SK-N-SH (cell line): ENCODE measurements at regions not wholly inside any gene's neighbourhood (a gene's known extent, or its start where the extent isn't known, plus 50 kb on each side); places are given as distances from the start of the nearest gene placed in this dataset.

Experiments
- CTCF ChIA-PET: fragments of 300-600, 350-600 bp; formaldehyde crosslinking; extraction: SDS; loops from one replicate; lab custom pipeline; 2021; lab: Yijun Ruan, JAX
- POLR2A ChIA-PET: fragments of 350-600 bp; sonication (Branson Sonifier 250); formaldehyde crosslinking; extraction: SDS; loops from one replicate; lab custom pipeline; 2020; ENCODE audit warnings: antibody characterized with exemption, inconsistent platforms; lab: Yijun Ruan, JAX
- DNase-seq: peaks from one replicate; pipeline ENCODE4 v3.0.0; 2012
- H2AFZ ChIP-seq: fragments of 200-600 bp; sonication (generic); 2 replicates; pipeline ENCODE4 v1.8.1; 2016; ENCODE audit warnings: antibody characterized with exemption, mild to moderate bottlenecking, low read depth
- H3F3A ChIP-seq: fragments of 200-600 bp; sonication (generic); replicated peaks from 2 replicates; pipeline ENCODE3; 2016; ENCODE audit warnings: antibody characterized with exemption, mild to moderate bottlenecking; ENCODE audit not compliant: insufficient read depth
- H3K27ac ChIP-seq, 2 experiments: fragments of 200-500 bp in 1 of 2; fragments of 200-600 bp in 1 of 2; sonication (Bioruptor generic) in 1 of 2; sonication (generic), shearing (Covaris generic) in 1 of 2; 2 replicates each; pipeline versions ENCODE4 v1.5.1 to v1.6.1; 2014 to 2016; ENCODE audit warnings: low read depth in 2 of 2, inconsistent platforms in 1 of 2, low read length in 1 of 2, mild to moderate bottlenecking in 1 of 2, mixed read lengths in 1 of 2
- H3K27me3 ChIP-seq: fragments of 200-600 bp; sonication (generic), shearing (Covaris generic); 2 replicates; pipeline ENCODE4 v1.6.1; 2016; ENCODE audit warnings: mixed run types; ENCODE audit not compliant: insufficient read depth
- H3K36me3 ChIP-seq, 2 experiments: fragments of 200-500 bp in 1 of 2; fragments of 200-600 bp in 1 of 2; sonication (Bioruptor generic) in 1 of 2; sonication (generic) in 1 of 2; replicated peaks in 1 of 2; 2 replicates each; pipeline versions ENCODE3 to v1.5.1; 2014 to 2016; ENCODE audit warnings: low read length in 1 of 2, mild to moderate bottlenecking in 1 of 2; ENCODE audit not compliant: insufficient read depth in 2 of 2, control insufficient read depth in 1 of 2
- H3K4me1 ChIP-seq, 2 experiments: fragments of 200-500 bp in 1 of 2; fragments of 200-600 bp in 1 of 2; sonication (Bioruptor generic) in 1 of 2; sonication (generic), shearing (Covaris generic) in 1 of 2; 2 replicates each; pipeline versions ENCODE4 v1.5.1 to v1.6.1; 2014 to 2016; ENCODE audit warnings: low read depth in 1 of 2, low read length in 1 of 2, mixed run types in 1 of 2; ENCODE audit not compliant: insufficient read depth in 2 of 2, control insufficient read depth in 1 of 2
- H3K4me2 ChIP-seq: fragments of 200-600 bp; sonication (generic), shearing (Covaris generic); 2 replicates; pipeline ENCODE4 v1.6.1; 2017; ENCODE audit warnings: mixed run types
- H3K4me3 ChIP-seq, 2 experiments: fragments of 200-500 bp in 1 of 2; fragments of 200-600 bp in 1 of 2; sonication (Bioruptor generic) in 1 of 2; sonication (generic), shearing (Covaris generic) in 1 of 2; 2 replicates each; pipeline versions ENCODE4 v1.5.1 to v1.8.1; 2014 to 2016; ENCODE audit warnings: low read depth in 2 of 2, inconsistent platforms in 1 of 2, low read length in 1 of 2, mild to moderate bottlenecking in 1 of 2, mixed read lengths in 1 of 2, moderate library complexity in 1 of 2
- H3K79me2 ChIP-seq: fragments of 200-600 bp; sonication (generic); 2 replicates; pipeline ENCODE4 v1.8.1; 2017; ENCODE audit warnings: mild to moderate bottlenecking; ENCODE audit not compliant: insufficient read depth
- H3K9ac ChIP-seq: fragments of 200-600 bp; sonication (generic); 2 replicates; pipeline ENCODE4 v1.6.1; 2017; ENCODE audit warnings: mixed run types
- H3K9me2 ChIP-seq: fragments of 200-600 bp; sonication (generic); 2 replicates; pipeline ENCODE4 v1.6.1; 2017; ENCODE audit warnings: mixed run types
- H3K9me3 ChIP-seq: fragments of 200-600 bp; sonication (generic); 2 replicates; pipeline ENCODE4 v1.6.1; 2017; ENCODE audit warnings: mixed run types, mild to moderate bottlenecking, moderate library complexity
- H4K20me1 ChIP-seq: fragments of 200-600 bp; sonication (generic); 2 replicates; pipeline ENCODE4 v1.6.1; 2017; ENCODE audit warnings: mild to moderate bottlenecking, mixed run types; ENCODE audit not compliant: insufficient read depth
- CHD2 ChIP-seq: fragments of 150-350 bp; IDR thresholded peaks from 2 replicates; pipeline ENCODE4 v1.6.1; 2018; ENCODE audit warnings: low read length; ENCODE audit not compliant: partially characterized antibody
- FOSL2 ChIP-seq: IDR thresholded peaks from 2 replicates; pipeline ENCODE4 v1.4.0; 2012; ENCODE audit warnings: low read depth, mild to moderate bottlenecking, moderate library complexity, borderline replicate concordance
- FOXJ3 ChIP-seq: sonication (generic); formaldehyde crosslinking; IDR thresholded peaks from 2 replicates; pipeline ENCODE4 v1.5.1; 2020; ENCODE audit warnings: mild to moderate bottlenecking, missing genetic modification reagents
- FOXM1 ChIP-seq: IDR thresholded peaks from 2 replicates; pipeline ENCODE4 v1.4.0; 2012; ENCODE audit warnings: low read depth, mild to moderate bottlenecking
- GABPA ChIP-seq: IDR thresholded peaks from 2 replicates; pipeline ENCODE4 v1.4.0; 2012; ENCODE audit warnings: low read depth, mild to moderate bottlenecking
- GATA2 ChIP-seq: sonication (generic); formaldehyde crosslinking; IDR thresholded peaks from 2 replicates; pipeline ENCODE4 v1.5.0; 2020; ENCODE audit warnings: mild to moderate bottlenecking, missing genetic modification reagents
- MXI1 ChIP-seq: IDR thresholded peaks from 2 replicates; pipeline ENCODE4 v1.6.1; 2012; ENCODE audit warnings: mild to moderate bottlenecking, low read depth, low read length, improper control_type of control experiment
- RCOR1 ChIP-seq: fragments of 150-350 bp; IDR thresholded peaks from 2 replicates; pipeline ENCODE4 v1.6.1; 2017; ENCODE audit warnings: antibody characterized with exemption, low read length
- YY1 ChIP-seq: IDR thresholded peaks from 2 replicates; pipeline ENCODE4 v1.4.0; 2012; ENCODE audit warnings: low read depth, mild to moderate bottlenecking
- WGBS: methylation state at CpG from one replicate; pipeline ENCODE4 v1.1.6; 2017; ENCODE audit warnings: low lambda C conversion rate; 5-methylcytosine and 5-hydroxymethylcytosine counted together
- TF ChIP-seq, protein P1 (sequence below): IDR thresholded peaks from 2 replicates; pipeline ENCODE4 v1.4.0; 2012; ENCODE audit warnings: low read depth
- TF ChIP-seq, protein P2 (sequence below): IDR thresholded peaks from 2 replicates; pipeline ENCODE4 v1.4.0; 2012; ENCODE audit warnings: low read depth, borderline replicate concordance
- TF ChIP-seq, protein P3 (sequence below): fragments of 150-350 bp; IDR thresholded peaks from 2 replicates; pipeline ENCODE4 v1.6.1; 2017; ENCODE audit warnings: antibody characterized with exemption, low read length, low read depth, borderline replicate concordance
- TF ChIP-seq, protein P4 (sequence below): IDR thresholded peaks from 2 replicates; pipeline ENCODE4 v1.6.1; 2012; ENCODE audit warnings: mild to moderate bottlenecking, low read depth, low read length, moderate library complexity

DNA sequence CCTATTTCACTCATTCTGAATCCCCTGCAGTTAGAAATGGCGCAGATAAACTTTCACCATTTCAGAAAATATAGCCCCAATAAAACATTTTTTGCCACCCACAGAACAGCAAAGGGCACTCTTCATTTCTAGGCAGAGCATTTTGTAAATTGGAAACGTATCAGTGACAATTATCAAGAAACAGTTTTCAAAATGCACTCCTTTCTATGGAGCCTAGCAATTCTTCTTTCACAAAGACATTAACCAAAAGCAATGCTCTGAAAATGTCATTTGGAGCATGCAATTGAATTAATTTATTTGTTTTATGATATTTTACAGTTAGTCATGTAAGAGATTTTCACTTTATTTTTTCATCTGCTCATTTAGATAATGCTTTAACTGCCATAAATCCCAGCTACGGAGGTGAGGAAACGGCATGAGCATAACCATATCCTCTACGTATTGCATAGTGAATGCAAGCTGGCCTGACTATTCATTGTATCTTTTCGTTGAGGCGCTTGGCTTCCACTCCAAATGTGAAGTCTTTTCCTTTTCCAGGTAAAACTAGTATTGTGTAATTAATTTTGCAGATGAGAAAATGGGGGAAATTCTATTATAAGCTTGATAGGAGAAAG is 813.4 kb downstream of the C6orf118 start:
- H3K9ac ChIP-seq = no peak overlapping the region
- ChIA-PET POLR2A (no interaction called here), CTCF (no interaction called here)
- peaks cover 8% of the 10 kb centered on the region; the same call in 1 of the 2 replicates for H3K9me3 ChIP-seq
- no peak overlapping the region for H3K4me3 ChIP-seq
- H4K20me1 ChIP-seq = no peaks in the 10 kb centered on the region
- 42% methylated on average over 7 of the region's 7 CpGs for WGBS
- H3K27ac ChIP-seq = no peak overlapping the region
- H3F3A ChIP-seq = no peaks in the 10 kb centered on the region
- no peaks in the 10 kb centered on the region for H3K4me1 ChIP-seq
- no peak for TF ChIP-seq YY1
- 0 out of 2 replicates have a peak, but pooled peaks cover 5% of the 10 kb centered on the region for H3K9me2 ChIP-seq
- H3K79me2 ChIP-seq = no peaks in the 10 kb centered on the region
- DNase-seq = no peak
- no peak overlapping the region for H2AFZ ChIP-seq
- no peak overlapping the region for H3K4me2 ChIP-seq
- H3K27me3 ChIP-seq = no peaks in the 10 kb centered on the region
- H3K36me3 ChIP-seq = no peaks in the 10 kb centered on the region

DNA sequence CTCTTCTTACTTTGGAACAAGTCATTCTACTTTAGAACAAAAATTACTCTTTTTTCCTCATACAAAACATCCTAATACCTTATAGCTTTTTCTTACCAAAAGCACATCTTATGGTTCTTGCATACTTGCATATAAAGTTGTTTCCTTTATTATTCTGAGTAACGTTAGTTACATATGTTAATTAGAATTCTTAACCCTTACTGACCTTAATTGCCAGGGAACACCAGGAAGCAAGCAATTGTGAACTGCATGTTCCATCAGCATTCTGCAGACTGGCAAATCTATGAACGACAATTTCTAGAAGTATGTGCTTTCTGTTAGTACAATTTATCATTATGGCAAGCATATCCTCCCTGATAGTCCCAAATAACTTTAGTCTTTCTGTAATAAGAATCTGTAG is 831.0 kb downstream of the C6orf118 start:
- Histone ChIP-seq H2AFZ (no peak overlapping the region), H3K4me2 (no peak overlapping the region)
- CTCF ChIA-PET = interaction anchor here (1.2 kb wide), 1 partner anchor 26 kb away, joined by 3 read pairs; no protein-coding TSS in a partner anchor
- DNase-seq = no peak
- TF ChIP-seq, protein P1, sequence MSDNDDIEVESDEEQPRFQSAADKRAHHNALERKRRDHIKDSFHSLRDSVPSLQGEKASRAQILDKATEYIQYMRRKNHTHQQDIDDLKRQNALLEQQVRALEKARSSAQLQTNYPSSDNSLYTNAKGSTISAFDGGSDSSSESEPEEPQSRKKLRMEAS = no peak
- TF ChIP-seq, protein P2, sequence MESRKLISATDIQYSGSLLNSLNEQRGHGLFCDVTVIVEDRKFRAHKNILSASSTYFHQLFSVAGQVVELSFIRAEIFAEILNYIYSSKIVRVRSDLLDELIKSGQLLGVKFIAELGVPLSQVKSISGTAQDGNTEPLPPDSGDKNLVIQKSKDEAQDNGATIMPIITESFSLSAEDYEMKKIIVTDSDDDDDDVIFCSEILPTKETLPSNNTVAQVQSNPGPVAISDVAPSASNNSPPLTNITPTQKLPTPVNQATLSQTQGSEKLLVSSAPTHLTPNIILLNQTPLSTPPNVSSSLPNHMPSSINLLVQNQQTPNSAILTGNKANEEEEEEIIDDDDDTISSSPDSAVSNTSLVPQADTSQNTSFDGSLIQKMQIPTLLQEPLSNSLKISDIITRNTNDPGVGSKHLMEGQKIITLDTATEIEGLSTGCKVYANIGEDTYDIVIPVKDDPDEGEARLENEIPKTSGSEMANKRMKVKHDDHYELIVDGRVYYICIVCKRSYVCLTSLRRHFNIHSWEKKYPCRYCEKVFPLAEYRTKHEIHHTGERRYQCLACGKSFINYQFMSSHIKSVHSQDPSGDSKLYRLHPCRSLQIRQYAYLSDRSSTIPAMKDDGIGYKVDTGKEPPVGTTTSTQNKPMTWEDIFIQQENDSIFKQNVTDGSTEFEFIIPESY = no peak
- TF ChIP-seq, protein P3, sequence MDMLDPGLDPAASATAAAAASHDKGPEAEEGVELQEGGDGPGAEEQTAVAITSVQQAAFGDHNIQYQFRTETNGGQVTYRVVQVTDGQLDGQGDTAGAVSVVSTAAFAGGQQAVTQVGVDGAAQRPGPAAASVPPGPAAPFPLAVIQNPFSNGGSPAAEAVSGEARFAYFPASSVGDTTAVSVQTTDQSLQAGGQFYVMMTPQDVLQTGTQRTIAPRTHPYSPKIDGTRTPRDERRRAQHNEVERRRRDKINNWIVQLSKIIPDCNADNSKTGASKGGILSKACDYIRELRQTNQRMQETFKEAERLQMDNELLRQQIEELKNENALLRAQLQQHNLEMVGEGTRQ = no peak
- TF ChIP-seq YY1 = no peak
- TF ChIP-seq, all 33 proteins: peak for 0
- Histone ChIP-seq H3K9me3 (no peaks in the 10 kb centered on the region), H3K4me3 (no peak overlapping the region), H3K27me3 (no peaks in the 10 kb centered on the region), H3F3A (no peaks in the 10 kb centered on the region), H3K9ac (no peak overlapping the region), H3K36me3 (no peaks in the 10 kb centered on the region), H4K20me1 (no peaks in the 10 kb centered on the region), H3K79me2 (no peaks in the 10 kb centered on the region), H3K4me1 (no peaks in the 10 kb centered on the region), H3K27ac (no peak overlapping the region), H3K9me2 (no peaks in the 10 kb centered on the region)
- 9% methylated on average over 2 of the region's 2 CpGs for WGBS
- POLR2A ChIA-PET = no interaction called here

DNA sequence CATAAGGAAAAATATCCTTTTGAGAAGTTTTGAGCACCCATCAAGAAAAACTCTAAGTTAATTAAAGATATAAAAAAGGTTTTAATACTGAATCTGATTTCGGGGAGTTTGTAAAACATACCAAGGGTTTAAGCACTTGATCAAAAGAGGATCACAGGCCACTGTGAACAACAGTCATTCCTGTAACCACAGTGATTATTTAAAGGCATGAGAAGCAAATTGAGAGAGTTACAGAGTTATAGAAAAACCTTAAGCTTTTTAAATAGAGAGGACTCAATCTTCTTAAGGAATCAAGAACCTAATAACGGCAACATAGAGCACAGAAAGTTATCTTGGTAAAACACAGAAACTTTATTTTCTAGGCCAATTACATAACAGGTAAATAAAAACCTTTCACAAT is 831.6 kb downstream of the C6orf118 start:
- CTCF ChIA-PET = interaction anchor here (1.2 kb wide), 1 partner anchor 26 kb away, joined by 3 read pairs; no protein-coding TSS in a partner anchor
- TF ChIP-seq GABPA (no peak), MXI1 (no peak), FOXM1 (no peak), GATA2 (CRISPR knock-in tag) (no peak), FOSL2 (no peak), RCOR1 (no peak), CHD2 (no peak), FOXJ3 (CRISPR knock-in tag) (no peak)
- TF ChIP-seq, protein P4, sequence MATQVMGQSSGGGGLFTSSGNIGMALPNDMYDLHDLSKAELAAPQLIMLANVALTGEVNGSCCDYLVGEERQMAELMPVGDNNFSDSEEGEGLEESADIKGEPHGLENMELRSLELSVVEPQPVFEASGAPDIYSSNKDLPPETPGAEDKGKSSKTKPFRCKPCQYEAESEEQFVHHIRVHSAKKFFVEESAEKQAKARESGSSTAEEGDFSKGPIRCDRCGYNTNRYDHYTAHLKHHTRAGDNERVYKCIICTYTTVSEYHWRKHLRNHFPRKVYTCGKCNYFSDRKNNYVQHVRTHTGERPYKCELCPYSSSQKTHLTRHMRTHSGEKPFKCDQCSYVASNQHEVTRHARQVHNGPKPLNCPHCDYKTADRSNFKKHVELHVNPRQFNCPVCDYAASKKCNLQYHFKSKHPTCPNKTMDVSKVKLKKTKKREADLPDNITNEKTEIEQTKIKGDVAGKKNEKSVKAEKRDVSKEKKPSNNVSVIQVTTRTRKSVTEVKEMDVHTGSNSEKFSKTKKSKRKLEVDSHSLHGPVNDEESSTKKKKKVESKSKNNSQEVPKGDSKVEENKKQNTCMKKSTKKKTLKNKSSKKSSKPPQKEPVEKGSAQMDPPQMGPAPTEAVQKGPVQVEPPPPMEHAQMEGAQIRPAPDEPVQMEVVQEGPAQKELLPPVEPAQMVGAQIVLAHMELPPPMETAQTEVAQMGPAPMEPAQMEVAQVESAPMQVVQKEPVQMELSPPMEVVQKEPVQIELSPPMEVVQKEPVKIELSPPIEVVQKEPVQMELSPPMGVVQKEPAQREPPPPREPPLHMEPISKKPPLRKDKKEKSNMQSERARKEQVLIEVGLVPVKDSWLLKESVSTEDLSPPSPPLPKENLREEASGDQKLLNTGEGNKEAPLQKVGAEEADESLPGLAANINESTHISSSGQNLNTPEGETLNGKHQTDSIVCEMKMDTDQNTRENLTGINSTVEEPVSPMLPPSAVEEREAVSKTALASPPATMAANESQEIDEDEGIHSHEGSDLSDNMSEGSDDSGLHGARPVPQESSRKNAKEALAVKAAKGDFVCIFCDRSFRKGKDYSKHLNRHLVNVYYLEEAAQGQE = no peak

More for the DNA sequence above, 831.6 kb downstream of the C6orf118 start:
- no peaks in the 10 kb centered on the region for H3K27me3 ChIP-seq
- 15% methylated on average over 2 of the region's 2 CpGs for WGBS
- no peak overlapping the region for H3K27ac ChIP-seq
- no peaks in the 10 kb centered on the region for H3K36me3 ChIP-seq
- no peaks in the 10 kb centered on the region for H3F3A ChIP-seq
- H3K9ac ChIP-seq = no peak overlapping the region
- POLR2A ChIA-PET = no interaction called here
- no peaks in the 10 kb centered on the region for H3K9me2 ChIP-seq
- no peak overlapping the region for H3K4me3 ChIP-seq
- no peaks in the 10 kb centered on the region for H3K79me2 ChIP-seq
- H3K4me1 ChIP-seq = no peaks in the 10 kb centered on the region
- H4K20me1 ChIP-seq = no peaks in the 10 kb centered on the region
- H3K4me2 ChIP-seq = no peak overlapping the region
- no peaks in the 10 kb centered on the region for H3K9me3 ChIP-seq
- no peak overlapping the region for H2AFZ ChIP-seq
- DNase-seq = no peak
